ENCODE measurements at regions not wholly inside any gene's neighbourhood (a gene's known extent, or its start where the extent isn't known, plus 50 kb on each side); places are given as distances from the start of the nearest gene placed in this dataset.
A peak's percentile ranks its signal among the peaks of the same experiment; 100 is the strongest.

- DNase-seq: no peak
Observed at GRCh38 chr12:45634273-45634917, 95.1 kb upstream of the ARID2 start.

- DNase-seq: no peak
Observed at GRCh38 chr12:45637242-45637641, 92.3 kb upstream of the ARID2 start.

GRCh38 chr12:45637706-45638105, 91.8 kb upstream of the ARID2 start:
- no peak for DNase-seq

GRCh38 chr12:45638386-45638785, 91.1 kb upstream of the ARID2 start:
- DNase-seq: no peak

GRCh38 chr12:45644541-45644940, 85.0 kb upstream of the ARID2 start:
- DNase-seq: peak; percentile 21

- no peak for DNase-seq
Observed at GRCh38 chr12:45646851-45647581, 82.5 kb upstream of the ARID2 start.

GRCh38 chr12:45648070-45648469, 81.4 kb upstream of the ARID2 start:
- DNase-seq: no peak

- DNase-seq: no peak
Observed at GRCh38 chr12:45651029-45651428, 78.5 kb upstream of the ARID2 start.

GRCh38 chr12:45654002-45654665, 75.4 kb upstream of the ARID2 start:
- DNase-seq: no peak

- no peak for DNase-seq
Observed at GRCh38 chr12:45655186-45655585, 74.3 kb upstream of the ARID2 start.

- no peak for DNase-seq
Observed at GRCh38 chr12:45655743-45656142, 73.8 kb upstream of the ARID2 start.

GRCh38 chr12:45658020-45658419, 71.5 kb upstream of the ARID2 start:
- DNase-seq: no peak

- no peak for DNase-seq
Observed at GRCh38 chr12:45660330-45660729, 69.2 kb upstream of the ARID2 start.

GRCh38 chr12:45663455-45663854, 66.1 kb upstream of the ARID2 start:
- DNase-seq: no peak

GRCh38 chr12:45665941-45666340, 63.6 kb upstream of the ARID2 start:
- no peak for DNase-seq

GRCh38 chr12:45666396-45666795, 63.1 kb upstream of the ARID2 start:
- DNase-seq: no peak

- DNase-seq: no peak
Observed at GRCh38 chr12:45666816-45667215, 62.7 kb upstream of the ARID2 start.

GRCh38 chr12:45667761-45668160, 61.7 kb upstream of the ARID2 start:
- no peak for DNase-seq

- no peak for DNase-seq
Observed at GRCh38 chr12:45668641-45669040, 60.9 kb upstream of the ARID2 start.

- DNase-seq: no peak
Observed at GRCh38 chr12:45669093-45669492, 60.4 kb upstream of the ARID2 start.

GRCh38 chr12:45669792-45670191, 59.7 kb upstream of the ARID2 start:
- DNase-seq: no peak

- DNase-seq: no peak
Observed at GRCh38 chr12:45670346-45671065, 59.0 kb upstream of the ARID2 start.

- no peak for DNase-seq
Observed at GRCh38 chr12:45671254-45671653, 58.3 kb upstream of the ARID2 start.
